Prostate gland (tissue), 2 donors: ENCODE measurements at regions not wholly inside any gene's neighbourhood (a gene's known extent, or its start where the extent isn't known, plus 50 kb on each side); places are given as distances from the start of the nearest gene placed in this dataset.

Experiments used
- CTCF ChIP-seq, 4 experiments: fragments of 200-600 bp in 2 of 4; fragments of 450-650 bp in 2 of 4; sonication (generic) in 2 of 4; IDR thresholded peaks; 1 replicate in 3 of 4; 2 replicates in 1 of 4; pipeline ENCODE4 v1.5.1; 2016 to 2019; ENCODE audit warnings: antibody characterized with exemption in 4 of 4, mild to moderate bottlenecking in 2 of 4, moderate library complexity in 2 of 4
- POLR2A ChIP-seq: fragments of 450-650 bp; IDR thresholded peaks from one replicate; pipeline ENCODE4 v1.6.1; 2016; ENCODE audit warnings: antibody characterized with exemption, mild to moderate bottlenecking
- POLR2AphosphoS5 ChIP-seq: sonication (generic); formaldehyde crosslinking; IDR thresholded peaks from one replicate; pipeline ENCODE4 v1.6.1; 2017; ENCODE audit warnings: antibody characterized with exemption

GRCh38 chr10:107340326-107340725 lies 175.8 kb upstream of the SORCS1 start:
- TF ChIP-seq CTCF (IDR thresholded peaks at IDR 0.05) (no peak), POLR2AphosphoS5 (no peak), POLR2A (no peak)
